ENCODE measurements at regions not wholly inside any gene's neighbourhood (a gene's known extent, or its start where the extent isn't known, plus 50 kb on each side); places are given as distances from the start of the nearest gene placed in this dataset.

DNA sequence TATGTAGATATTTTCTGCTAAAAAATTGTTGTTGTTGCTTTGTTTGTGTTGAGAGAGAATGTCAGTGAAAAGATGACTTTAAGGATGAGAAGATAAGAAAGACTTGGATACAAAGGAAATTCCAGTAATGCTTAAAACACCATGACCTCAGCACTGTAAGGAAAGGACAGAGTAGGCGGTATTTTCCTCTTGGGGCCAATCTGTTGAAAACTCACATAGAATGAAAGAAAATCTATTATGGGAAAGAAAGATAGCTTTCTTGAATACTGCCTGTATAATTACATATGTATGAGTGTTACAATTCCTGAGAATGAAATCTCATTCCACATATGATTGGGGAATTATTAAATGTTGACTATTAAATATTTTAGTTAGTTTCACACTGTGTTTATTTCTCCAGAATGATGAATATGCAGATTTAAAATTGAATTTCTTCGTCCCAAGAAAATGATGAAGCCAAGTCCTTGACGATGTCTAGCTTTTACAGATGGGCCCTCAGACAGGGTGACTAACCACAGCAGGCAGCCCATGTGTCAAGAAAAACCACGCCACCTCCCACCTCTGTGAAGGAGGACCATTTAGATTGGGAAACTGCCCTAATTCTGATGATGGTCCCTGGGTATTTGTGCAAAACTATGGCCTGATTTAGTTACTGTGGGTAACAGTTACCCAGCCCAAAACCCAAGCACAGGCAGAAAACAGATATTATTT, 49.7 kb upstream of the LMO4 start:
- POLR2A ChIA-PET: no interaction called here

More for the DNA sequence above, 49.7 kb upstream of the LMO4 start:
- CTCF ChIA-PET: interaction anchor here (1.3 to 2.3 kb wide), 4 partner anchors 14 to 31 kb away, joined by 3 to 8 read pairs (median 5); no protein-coding TSS in a partner anchor
- TF ChIP-seq, protein P1, sequence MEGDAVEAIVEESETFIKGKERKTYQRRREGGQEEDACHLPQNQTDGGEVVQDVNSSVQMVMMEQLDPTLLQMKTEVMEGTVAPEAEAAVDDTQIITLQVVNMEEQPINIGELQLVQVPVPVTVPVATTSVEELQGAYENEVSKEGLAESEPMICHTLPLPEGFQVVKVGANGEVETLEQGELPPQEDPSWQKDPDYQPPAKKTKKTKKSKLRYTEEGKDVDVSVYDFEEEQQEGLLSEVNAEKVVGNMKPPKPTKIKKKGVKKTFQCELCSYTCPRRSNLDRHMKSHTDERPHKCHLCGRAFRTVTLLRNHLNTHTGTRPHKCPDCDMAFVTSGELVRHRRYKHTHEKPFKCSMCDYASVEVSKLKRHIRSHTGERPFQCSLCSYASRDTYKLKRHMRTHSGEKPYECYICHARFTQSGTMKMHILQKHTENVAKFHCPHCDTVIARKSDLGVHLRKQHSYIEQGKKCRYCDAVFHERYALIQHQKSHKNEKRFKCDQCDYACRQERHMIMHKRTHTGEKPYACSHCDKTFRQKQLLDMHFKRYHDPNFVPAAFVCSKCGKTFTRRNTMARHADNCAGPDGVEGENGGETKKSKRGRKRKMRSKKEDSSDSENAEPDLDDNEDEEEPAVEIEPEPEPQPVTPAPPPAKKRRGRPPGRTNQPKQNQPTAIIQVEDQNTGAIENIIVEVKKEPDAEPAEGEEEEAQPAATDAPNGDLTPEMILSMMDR (IDR thresholded peaks at IDR 0.05; ENCODE audit: control extremely low read depth, extremely low read depth, low read depth, missing control alignments): no peak
- no peak for DNase-seq (ENCODE audit: extremely low spot score)

All from GM10248 (cell line).